ENCODE measurements at regions not wholly inside any gene's neighbourhood (a gene's known extent, or its start where the extent isn't known, plus 50 kb on each side); places are given as distances from the start of the nearest gene placed in this dataset.

- TF ChIP-seq CTCF (IDR thresholded peaks at IDR 0.05) (no peak), POLR2A (IDR thresholded peaks at IDR 0.05) (no peak)
Observed at GRCh38 chr4:153962311-153963039, 173.6 kb upstream of the SFRP2 start.
